ENCODE measurements at regions not wholly inside any gene's neighbourhood (a gene's known extent, or its start where the extent isn't known, plus 50 kb on each side); places are given as distances from the start of the nearest gene placed in this dataset.

DNA sequence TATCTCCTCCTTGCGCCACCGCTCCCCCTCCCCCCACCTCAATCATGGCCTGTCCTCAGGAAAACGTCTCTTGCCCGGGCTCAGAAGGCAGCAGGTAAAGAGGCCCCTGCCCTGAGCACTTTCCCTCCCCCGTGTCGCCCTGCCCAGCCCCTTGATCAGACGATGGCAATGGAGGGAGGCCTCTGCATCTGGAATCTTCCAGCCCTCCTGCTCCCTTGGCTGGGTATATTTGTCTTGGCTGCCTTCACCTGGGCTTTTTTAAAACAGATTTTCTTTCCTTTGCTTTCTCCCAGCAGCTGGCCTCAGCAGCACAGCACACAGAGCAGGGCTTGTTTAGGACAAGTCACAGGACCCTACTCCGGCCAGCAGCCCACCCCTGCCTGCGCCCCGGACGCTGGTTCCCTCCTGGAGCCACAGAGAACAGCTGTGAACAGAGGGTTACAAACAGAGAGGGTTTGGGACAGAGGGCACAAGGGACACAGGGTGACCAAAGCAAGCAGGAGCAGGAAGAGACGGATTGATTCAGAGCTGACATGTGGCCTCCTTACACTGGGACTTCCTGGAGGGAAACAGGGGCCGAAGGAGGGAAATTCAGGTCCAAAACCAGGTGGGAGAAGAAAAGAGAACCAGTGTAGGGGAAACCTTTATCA lies 78.7 kb downstream of the ISG20 start:
- no peak for TF ChIP-seq POLR2AphosphoS5 (IDR thresholded peaks at IDR 0.05)
- TF ChIP-seq, protein P1, sequence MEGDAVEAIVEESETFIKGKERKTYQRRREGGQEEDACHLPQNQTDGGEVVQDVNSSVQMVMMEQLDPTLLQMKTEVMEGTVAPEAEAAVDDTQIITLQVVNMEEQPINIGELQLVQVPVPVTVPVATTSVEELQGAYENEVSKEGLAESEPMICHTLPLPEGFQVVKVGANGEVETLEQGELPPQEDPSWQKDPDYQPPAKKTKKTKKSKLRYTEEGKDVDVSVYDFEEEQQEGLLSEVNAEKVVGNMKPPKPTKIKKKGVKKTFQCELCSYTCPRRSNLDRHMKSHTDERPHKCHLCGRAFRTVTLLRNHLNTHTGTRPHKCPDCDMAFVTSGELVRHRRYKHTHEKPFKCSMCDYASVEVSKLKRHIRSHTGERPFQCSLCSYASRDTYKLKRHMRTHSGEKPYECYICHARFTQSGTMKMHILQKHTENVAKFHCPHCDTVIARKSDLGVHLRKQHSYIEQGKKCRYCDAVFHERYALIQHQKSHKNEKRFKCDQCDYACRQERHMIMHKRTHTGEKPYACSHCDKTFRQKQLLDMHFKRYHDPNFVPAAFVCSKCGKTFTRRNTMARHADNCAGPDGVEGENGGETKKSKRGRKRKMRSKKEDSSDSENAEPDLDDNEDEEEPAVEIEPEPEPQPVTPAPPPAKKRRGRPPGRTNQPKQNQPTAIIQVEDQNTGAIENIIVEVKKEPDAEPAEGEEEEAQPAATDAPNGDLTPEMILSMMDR (IDR thresholded peaks at IDR 0.05): no peak

Measured in suprapubic skin (tissue), 3 donors.